ENCODE measurements at regions not wholly inside any gene's neighbourhood (a gene's known extent, or its start where the extent isn't known, plus 50 kb on each side); places are given as distances from the start of the nearest gene placed in this dataset.

DNA sequence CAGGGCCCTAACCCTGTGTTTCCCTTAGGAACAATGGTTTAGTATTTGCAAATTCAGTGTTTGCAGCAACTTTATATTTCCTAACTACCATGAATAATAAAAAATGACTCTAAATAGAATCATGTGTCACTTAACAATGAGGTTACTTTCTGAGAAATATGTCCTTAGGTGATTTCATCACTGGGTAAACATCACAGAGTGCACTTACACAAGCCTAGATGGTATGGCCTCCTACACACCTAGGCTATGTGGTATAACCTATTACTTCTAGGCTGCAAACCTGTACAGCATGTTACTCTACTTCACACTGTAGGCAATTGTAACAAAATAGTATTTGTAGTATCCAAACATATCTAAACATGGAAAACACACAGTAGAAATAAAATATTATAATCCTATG is 1174.6 kb upstream of the LRRTM3 start:
- Mint-ChIP-seq H3K4me3 (no peak overlapping the region), H3K36me3 (ENCODE audit: low read depth) (no peaks in the 10 kb centered on the region), H3K27me3 (no peaks in the 10 kb centered on the region), H3K9me3 (no peaks in the 10 kb centered on the region), H3K4me1 (no peaks in the 10 kb centered on the region), H3K27ac (no peak overlapping the region)
- no peak for DNase-seq
- CTCF ChIA-PET, result no interaction called here
- TF ChIP-seq, protein P1, sequence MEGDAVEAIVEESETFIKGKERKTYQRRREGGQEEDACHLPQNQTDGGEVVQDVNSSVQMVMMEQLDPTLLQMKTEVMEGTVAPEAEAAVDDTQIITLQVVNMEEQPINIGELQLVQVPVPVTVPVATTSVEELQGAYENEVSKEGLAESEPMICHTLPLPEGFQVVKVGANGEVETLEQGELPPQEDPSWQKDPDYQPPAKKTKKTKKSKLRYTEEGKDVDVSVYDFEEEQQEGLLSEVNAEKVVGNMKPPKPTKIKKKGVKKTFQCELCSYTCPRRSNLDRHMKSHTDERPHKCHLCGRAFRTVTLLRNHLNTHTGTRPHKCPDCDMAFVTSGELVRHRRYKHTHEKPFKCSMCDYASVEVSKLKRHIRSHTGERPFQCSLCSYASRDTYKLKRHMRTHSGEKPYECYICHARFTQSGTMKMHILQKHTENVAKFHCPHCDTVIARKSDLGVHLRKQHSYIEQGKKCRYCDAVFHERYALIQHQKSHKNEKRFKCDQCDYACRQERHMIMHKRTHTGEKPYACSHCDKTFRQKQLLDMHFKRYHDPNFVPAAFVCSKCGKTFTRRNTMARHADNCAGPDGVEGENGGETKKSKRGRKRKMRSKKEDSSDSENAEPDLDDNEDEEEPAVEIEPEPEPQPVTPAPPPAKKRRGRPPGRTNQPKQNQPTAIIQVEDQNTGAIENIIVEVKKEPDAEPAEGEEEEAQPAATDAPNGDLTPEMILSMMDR (IDR thresholded peaks at IDR 0.05), result no peak
- intact Hi-C loops (cut with micrococcal nuclease), result no loop called here
- ATAC-seq (ENCODE audit: low read depth), result no peak
- POLR2A ChIA-PET, result no interaction called here

DNA sequence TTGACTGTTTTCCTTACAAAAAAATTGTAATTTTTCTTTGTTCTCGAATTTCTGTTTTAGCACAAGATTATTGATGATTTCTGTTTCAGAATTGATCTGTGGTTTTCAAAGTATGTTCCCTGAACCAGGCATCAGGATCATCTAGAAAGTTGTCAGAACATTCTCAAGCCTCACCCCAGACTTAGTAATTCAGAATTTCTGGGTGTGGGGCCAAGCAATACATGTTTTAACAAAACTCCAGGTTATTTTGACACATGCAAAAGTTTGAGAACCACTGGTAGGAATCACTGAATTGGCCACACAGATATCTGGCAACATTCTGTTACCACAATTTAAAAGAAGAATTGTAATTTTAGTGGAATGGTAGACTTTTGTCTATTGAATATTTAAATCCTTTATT is 1173.9 kb upstream of the LRRTM3 start:
- Mint-ChIP-seq H3K36me3 (ENCODE audit: low read depth) (no peaks in the 10 kb centered on the region), H3K27me3 (no peaks in the 10 kb centered on the region), H3K27ac (no peak overlapping the region), H3K4me3 (no peak overlapping the region), H3K4me1 (no peaks in the 10 kb centered on the region), H3K9me3 (no peaks in the 10 kb centered on the region)
- intact Hi-C loops (cut with micrococcal nuclease), result no loop called here
- no peak for ATAC-seq (ENCODE audit: low read depth)
- no peak for DNase-seq
- POLR2A ChIA-PET, result no interaction called here
- TF ChIP-seq, protein P1 (IDR thresholded peaks at IDR 0.05), result no peak
- CTCF ChIA-PET, result no interaction called here

DNA sequence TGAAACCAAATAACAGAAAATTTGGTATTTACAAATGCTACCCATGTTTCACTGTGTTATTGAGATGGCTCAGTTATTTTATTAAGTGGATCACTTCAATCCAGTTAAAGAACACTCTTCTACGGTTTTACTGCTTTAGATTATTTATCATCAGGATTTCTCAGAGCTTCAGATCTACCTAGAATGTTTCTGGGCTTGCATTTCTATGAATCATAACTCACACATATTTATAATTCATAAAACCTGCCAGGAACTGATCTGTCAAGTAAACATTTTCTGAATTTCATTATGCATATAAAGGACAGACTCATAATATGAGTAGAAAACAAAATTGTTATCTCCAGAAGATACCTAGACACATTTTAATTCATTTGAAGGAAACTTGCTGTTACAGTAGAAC is 1172.3 kb upstream of the LRRTM3 start:
- H3K9me3 Mint-ChIP-seq, result no peaks in the 10 kb centered on the region
- CTCF ChIA-PET, result no interaction called here
- H3K4me1 Mint-ChIP-seq, result no peaks in the 10 kb centered on the region
- H3K36me3 Mint-ChIP-seq (ENCODE audit: low read depth), result no peaks in the 10 kb centered on the region
- H3K27me3 Mint-ChIP-seq, result no peaks in the 10 kb centered on the region
- TF ChIP-seq, protein P1 (IDR thresholded peaks at IDR 0.05), result no peak
- H3K4me3 Mint-ChIP-seq, result no peak overlapping the region
- no peak overlapping the region for H3K27ac Mint-ChIP-seq
- intact Hi-C loops (cut with micrococcal nuclease), result no loop called here
- ATAC-seq (ENCODE audit: low read depth), result no peak
- POLR2A ChIA-PET, result no interaction called here
- no peak for DNase-seq

- TF ChIP-seq, protein P1 (IDR thresholded peaks at IDR 0.05), result no peak
- H3K27ac Mint-ChIP-seq, result no peak overlapping the region
- H3K36me3 Mint-ChIP-seq (ENCODE audit: low read depth), result no peaks in the 10 kb centered on the region
- ATAC-seq (ENCODE audit: low read depth) (no peak), DNase-seq (no peak)
- no peaks in the 10 kb centered on the region for H3K4me1 Mint-ChIP-seq
- POLR2A ChIA-PET, result no interaction called here
- intact Hi-C loops (cut with micrococcal nuclease), result no loop called here
- no peaks in the 10 kb centered on the region for H3K9me3 Mint-ChIP-seq
- CTCF ChIA-PET, result no interaction called here
- no peak overlapping the region for H3K4me3 Mint-ChIP-seq
- no peaks in the 10 kb centered on the region for H3K27me3 Mint-ChIP-seq
Measured at GRCh38 chr10:65754112-65754511, 1171.7 kb upstream of the LRRTM3 start.

DNA sequence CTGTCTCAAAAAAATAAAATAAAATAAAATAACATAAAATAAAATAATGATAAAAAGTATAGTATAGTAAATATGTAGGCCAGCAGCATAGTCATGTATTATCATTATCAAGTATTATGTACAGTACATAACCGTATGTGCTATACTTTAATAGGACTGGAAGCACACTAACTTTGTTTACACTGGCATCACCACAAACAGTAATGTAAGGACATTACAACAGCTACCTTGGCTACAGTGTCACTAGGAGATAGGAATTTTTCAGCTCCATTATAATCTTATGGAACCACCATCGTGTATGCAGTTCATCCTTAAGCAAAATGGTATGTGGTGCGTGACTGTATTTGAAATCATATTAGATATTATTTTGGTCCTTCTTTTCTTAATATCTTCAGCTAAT is 1163.5 kb upstream of the LRRTM3 start:
- Mint-ChIP-seq H3K27me3 (no peaks in the 10 kb centered on the region), H3K9me3 (peaks cover 10% of the 10 kb centered on the region), H3K4me3 (no peak overlapping the region), H3K36me3 (ENCODE audit: low read depth) (no peaks in the 10 kb centered on the region), H3K27ac (no peak overlapping the region), H3K4me1 (no peaks in the 10 kb centered on the region)
- TF ChIP-seq, protein P1 (IDR thresholded peaks at IDR 0.05), result no peak
- CTCF ChIA-PET, result no interaction called here
- ATAC-seq (ENCODE audit: low read depth), result no peak
- DNase-seq, result no peak
- POLR2A ChIA-PET, result no interaction called here
- intact Hi-C loops (cut with micrococcal nuclease), result no loop called here
